ENCODE measurements at regions not wholly inside any gene's neighbourhood (a gene's known extent, or its start where the extent isn't known, plus 50 kb on each side); places are given as distances from the start of the nearest gene placed in this dataset.
A peak's percentile ranks its signal among the peaks of the same experiment; 100 is the strongest.
"Not testable (repeated sequence)": the region's sequence is repeated elsewhere in the genome, so short reads cannot be mapped to it uniquely, and the experiment has no call there.

DNA sequence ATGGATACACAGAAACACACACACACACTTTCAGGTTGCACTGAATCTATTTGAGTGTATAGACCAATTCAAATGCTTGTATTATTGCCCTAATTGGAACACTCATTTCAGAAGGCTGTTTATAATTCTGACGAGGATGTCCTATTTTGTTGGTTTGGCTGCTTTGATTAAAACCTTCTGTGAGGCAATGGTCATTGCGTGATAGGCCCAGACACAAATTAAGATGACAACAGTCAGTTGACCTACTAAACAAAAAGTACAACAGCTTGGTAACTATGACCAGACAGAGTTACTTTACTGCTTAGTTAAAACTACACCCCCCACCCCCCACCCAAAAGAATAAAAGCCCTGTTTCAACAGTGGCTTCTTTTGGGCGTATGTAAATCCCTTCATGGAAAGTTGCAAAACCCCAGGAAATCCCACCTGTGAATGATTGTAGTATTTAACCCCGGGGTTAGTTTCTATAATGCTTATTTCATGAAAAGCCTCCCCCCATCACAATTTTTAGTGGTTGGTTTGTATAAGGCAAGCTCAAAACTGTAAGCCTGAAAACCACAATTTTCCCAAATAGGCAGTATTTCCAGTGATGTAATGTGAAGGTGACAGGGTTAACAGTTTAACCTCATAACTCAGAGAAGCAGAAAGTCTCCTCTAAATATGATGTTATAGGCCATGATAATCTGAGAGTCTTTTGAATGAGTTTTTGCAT is 340.8 kb downstream of the FGF10 start:
- DNase-seq: no peak

DNA sequence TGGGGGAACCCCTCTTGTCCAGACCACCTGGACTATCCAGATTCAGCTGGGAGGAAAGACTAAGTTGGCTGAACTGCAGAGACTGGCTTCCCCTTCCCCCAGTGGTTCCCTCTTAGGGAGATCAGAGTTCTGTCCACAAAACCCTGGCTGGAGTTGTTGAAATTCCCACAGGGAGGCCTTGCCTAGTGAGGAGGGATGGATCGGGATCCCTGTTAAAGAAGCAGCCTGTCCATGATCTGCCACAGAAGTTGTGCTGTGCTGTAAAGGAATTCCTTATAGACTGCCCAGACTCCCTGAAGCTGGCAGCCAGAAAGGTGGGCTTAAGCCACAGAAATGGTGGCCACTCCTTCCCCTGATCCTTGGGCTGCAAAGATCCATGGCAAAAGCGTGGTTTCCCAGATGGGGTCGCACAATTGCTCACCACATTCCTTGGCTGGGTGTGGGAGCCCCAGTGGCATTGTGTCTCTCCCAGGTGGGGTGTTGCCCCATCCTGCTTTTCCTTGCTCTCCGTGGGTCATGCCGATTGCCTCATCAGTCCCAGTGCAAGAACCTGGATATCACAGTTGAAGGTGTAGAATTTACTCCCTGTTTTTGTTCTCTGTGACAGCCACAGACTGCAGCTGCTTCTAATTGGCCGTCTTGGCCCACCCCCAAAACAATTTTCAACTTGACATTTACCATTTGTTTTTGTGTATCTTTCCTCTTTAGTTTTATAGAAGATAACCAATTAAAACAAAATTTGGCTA is 342.4 kb downstream of the FGF10 start:
- no peak for DNase-seq

DNA sequence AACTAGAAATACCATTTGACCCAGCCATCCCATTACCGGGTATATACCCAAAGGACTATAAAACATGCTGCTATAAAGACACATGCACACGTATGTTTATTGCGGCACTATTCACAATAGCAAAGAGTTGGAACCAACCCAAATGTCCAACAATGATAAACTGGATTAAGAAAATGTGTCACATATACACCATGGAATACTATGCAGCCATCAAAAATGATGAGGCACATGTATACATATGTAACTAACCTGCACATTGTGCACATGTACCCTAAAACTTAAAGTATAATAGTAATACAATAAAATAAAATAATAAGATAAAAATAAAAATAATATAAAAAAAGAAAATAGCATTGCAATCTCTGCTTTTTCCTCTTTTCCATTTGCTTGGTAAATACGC is 344.7 kb downstream of the FGF10 start:
- not testable (repeated sequence) for DNase-seq

GRCh38 chr5:44028226-44028625 is 361.0 kb downstream of the FGF10 start:
- DNase-seq: no peak

- no peak for DNase-seq
Measured at GRCh38 chr5:44022622-44023021, 366.6 kb downstream of the FGF10 start.

DNA sequence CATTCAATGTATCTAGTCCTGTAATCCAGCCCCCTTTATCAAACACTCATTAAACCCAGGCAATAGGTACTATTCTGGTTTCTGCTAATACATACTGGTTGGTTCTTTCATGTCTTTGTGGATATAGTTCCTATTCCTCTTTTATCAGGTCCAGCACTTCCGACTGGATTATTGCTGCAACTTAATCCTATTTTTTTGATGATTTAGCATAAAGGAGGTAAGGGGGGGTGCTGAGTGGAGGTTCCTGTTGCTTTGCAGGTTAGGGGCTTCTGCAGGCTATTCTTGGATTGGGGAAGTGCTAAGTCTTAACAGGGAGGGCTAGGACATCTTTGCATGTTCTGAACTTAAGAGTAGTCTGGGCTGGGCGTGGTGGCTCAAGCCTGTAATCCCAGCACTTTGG is 377.7 kb downstream of the FGF10 start:
- DNase-seq: no peak

DNA sequence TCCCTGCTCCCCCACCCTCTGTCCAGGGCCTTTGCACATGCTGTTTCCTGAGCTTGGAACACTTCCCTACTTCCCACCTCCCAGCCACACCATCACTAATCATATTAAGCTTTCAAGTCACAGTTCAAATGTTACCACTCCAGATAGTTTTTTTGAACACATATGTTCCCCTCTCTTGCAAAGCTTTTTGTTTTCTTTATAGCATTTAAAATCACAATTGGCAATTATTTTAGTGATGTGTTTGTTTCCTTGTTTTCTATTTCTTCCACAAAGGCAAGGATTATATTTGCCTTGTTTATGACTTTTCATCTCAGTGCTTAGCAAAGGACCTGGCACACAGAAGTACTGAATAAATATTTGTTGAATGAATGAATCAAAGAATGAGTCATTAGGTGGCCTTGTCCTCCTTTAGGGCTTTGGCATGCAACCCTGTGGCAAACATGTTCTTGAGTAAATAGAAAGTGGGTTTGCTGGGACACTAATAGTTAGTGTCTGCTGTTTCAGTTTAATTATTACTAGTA is 386.8 kb downstream of the FGF10 start:
- DNase-seq: peak; percentile 8

DNA sequence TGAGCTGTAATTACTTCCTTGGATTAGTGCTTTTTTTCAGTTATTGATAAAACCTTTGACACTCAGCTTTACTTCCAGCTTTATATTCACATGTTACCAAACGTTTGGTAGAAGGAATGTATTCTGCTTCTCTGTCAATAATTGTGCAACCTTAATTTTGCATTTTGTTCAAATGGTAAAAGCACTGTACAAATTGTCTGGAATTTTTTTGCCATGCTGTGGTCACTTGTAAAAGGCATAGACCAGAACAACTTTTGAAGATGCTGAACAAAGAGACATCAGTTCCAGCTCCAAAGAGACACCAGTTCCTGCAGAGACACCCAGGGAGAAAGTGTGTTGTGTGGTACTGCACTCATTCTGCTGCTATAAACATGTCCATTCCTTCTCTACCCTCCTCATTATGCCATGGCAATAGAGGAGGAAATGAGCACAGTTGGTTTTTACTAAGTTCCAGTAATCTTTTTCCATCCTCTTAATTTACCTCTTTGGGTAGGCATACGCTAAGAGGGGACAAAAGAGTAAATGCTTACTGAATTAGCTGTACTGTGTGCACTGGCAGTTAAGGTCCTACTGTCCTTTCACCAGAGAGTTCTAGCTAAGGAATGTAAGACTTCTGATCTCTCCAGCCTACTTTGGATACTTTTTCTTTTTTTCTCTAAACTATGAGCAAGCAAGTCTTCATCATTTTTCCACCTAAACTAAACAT is 387.4 kb downstream of the FGF10 start:
- DNase-seq: no peak

DNA sequence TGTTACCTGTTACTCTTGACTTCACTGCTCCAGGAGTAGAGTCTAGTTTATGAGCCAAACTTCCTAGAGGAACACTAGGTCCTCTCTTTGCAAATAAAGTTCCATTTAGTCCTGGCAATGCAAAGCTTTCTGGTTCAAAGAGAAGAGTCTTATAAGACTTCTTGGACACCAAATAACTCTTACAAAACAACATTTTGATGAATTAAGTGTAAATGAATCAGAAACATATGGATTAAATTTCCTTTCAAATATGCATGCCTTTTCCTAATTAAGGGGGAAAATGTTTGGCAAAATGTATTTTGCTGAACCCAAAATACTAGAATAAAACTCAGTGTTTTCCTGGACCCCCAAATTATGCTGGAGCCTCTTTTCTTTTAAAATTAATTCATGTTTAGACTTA is 388.0 kb downstream of the FGF10 start:
- no peak for DNase-seq

DNA sequence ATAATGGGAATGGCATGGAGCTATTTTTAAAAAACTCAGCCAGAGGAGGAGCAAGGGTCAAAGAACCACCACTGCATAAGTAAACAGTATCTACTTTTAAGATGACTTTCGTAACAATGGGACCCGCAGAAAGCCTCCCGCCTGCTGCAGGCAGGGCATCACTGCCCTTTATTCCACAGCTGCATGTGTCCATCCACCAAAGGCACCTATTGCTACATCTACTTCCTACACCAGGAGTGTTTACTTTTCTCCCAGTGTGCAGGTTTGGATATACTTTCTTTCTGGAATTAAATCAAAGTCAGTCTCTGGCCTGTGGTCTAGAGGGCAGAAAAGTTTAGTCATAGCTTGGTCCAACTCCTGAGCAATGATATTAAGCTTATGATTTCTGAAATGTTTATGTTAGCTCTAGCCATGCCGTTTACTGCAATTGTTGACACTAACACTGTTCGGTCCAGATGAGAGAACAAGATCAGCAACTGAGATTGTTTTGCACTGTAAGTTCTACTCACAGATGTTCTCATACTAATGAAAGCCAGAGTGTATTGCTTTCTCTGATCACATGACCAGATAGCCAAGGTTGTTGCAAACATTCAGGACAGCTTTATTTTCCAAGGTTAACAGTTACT is 391.5 kb downstream of the FGF10 start:
- DNase-seq: no peak

- no peak for DNase-seq
Measured at GRCh38 chr5:43996221-43996620, 393.0 kb downstream of the FGF10 start.

GRCh38 chr5:43994352-43994708 is 391.4 kb downstream of the NNT start:
- DNase-seq: no peak

- DNase-seq: no peak
Measured at GRCh38 chr5:43993634-43994351, 390.8 kb downstream of the NNT start.

DNA sequence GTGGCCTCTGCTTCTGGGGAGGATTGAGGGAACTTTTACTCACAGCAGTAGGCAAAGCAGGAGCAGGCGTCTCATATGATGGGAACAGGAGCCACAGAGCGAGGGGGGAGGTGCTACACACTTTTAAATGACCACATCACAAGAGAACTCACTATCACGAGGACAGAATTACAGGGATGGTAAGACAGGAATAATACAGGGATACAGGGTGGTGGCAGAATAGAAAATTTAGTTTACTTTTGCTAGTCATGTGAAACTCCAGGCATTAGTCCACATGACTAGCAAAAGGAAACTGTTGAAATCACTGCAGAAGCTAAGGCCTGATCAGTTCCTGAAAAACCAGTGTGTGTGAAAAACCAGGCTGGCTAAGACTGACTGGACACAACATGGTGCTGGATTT is 382.4 kb downstream of the NNT start:
- DNase-seq: no peak

- no peak for DNase-seq
Measured at GRCh38 chr5:43981556-43981955, 378.6 kb downstream of the NNT start.

DNA sequence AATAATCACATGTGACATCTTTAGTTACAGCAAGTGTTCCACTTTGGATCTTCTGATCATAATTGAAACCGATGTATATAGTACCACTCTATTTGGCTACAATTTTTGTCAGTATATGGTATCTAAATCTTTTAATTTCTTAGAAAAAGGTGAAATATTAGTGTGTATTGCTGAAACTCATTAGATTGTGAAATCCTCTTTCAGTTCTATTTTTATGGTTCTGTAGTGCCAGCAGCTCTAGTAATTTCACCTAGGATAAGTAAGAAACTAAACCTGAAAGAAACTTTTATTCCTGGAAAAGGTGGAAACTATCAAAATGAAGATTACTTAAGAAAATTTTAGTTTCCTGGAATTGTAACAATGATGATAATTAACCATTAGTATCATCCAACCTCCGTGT is 370.9 kb downstream of the NNT start:
- no peak for DNase-seq

GRCh38 chr5:43973318-43973717 is 370.3 kb downstream of the NNT start:
- DNase-seq: no peak

GRCh38 chr5:43967165-43967564 is 364.2 kb downstream of the NNT start:
- DNase-seq: no peak

- no peak for DNase-seq
Measured at GRCh38 chr5:43959144-43959543, 356.2 kb downstream of the NNT start.

- no peak for DNase-seq
Measured at GRCh38 chr5:43947935-43948334, 345.0 kb downstream of the NNT start.

GRCh38 chr5:43941806-43942205 is 338.8 kb downstream of the NNT start:
- no peak for DNase-seq

DNA sequence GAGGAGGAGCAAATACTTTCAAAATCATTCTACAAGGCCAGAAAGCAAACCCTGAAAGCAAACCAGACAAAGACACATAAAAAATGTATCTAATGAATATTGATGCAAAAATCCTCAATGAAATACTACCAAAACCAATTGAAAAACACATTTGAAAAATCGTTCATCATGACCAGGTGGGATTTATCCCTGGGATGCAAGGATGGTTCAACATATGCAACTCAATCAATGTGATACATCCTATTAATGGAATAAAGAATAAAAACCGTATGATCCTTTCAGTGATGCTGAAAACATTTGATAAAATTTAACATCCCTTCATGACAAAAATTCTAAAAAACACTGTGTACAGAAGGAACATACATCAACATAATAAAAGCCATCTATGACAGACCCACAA is 337.6 kb downstream of the NNT start:
- DNase-seq: no peak

GRCh38 chr5:43926923-43927322 is 323.9 kb downstream of the NNT start:
- no peak for DNase-seq

All from NCI-H446 treated with DMSO at 0.1 percent for 48 hours (cell line).